ENCODE measurements at regions not wholly inside any gene's neighbourhood (a gene's known extent, or its start where the extent isn't known, plus 50 kb on each side); places are given as distances from the start of the nearest gene placed in this dataset.

- CTCF ChIA-PET, result no interaction called here
- no peak overlapping the region for H3K27ac ChIP-seq (ENCODE audit: control insufficient read depth, insufficient read depth)
- H3K9ac ChIP-seq (ENCODE audit: control insufficient read depth, insufficient read depth, low read length), result no peak overlapping the region
- no peak for DNase-seq (ENCODE audit: low read depth, low spot score)
- WGBS (ENCODE audit: insufficient coverage, insufficient replicate concordance, low lambda C conversion rate, missing lambda C conversion rate), result 19% methylated on average over 2 of the region's 2 CpGs
- no peak for FAIRE-seq
- no TSS peak for BruUV-seq (replicated peaks)
- in situ Hi-C loops (cut with MboI) (no loop called here), intact Hi-C loops (cut with micrococcal nuclease; ENCODE audit: unreplicated experiment) (no loop called here)
- no peak overlapping the region for H3K4me2 ChIP-seq (ENCODE audit: control insufficient read depth, insufficient read depth)
- no peak for TF ChIP-seq MTA3 (IDR thresholded peaks at IDR 0.05; ENCODE audit: borderline replicate concordance, low read length)
- no peak for TF ChIP-seq MAX (IDR thresholded peaks at IDR 0.05; ENCODE audit: low read depth, low read length)
- TF ChIP-seq IRF4 (IDR thresholded peaks at IDR 0.05; ENCODE audit: low read depth, low read length), result no peak
- TF ChIP-seq SP1 (IDR thresholded peaks at IDR 0.05; ENCODE audit: low read depth, low read length), result no peak
- TF ChIP-seq JUNB (IDR thresholded peaks at IDR 0.05), result no peak
- TF ChIP-seq POU2F2 (IDR thresholded peaks at IDR 0.05; ENCODE audit: borderline replicate concordance, low read depth, low read length), result no peak
- TF ChIP-seq ZBTB33 (IDR thresholded peaks at IDR 0.05), result no peak
- no peak for TF ChIP-seq ZNF274 (IDR thresholded peaks at IDR 0.05; ENCODE audit: insufficient read depth, insufficient read length)
- H3K4me3 ChIP-seq, result no peak overlapping the region
- no peaks in the 10 kb centered on the region for H3K79me2 ChIP-seq (ENCODE audit: control insufficient read depth, insufficient read depth, low read length)
- H3K9me3 ChIP-seq (replicated peaks; ENCODE audit: control insufficient read depth, insufficient read depth, low read length), result no peaks in the 10 kb centered on the region
- SMC1A ChIA-PET (ENCODE audit: uncharacterized antibody, unreplicated experiment), result interaction anchor here (0.7 kb wide), 1 partner anchor 909 kb away, joined by 4 read pairs; no protein-coding TSS in a partner anchor
- H3K4me1 ChIP-seq (ENCODE audit: control insufficient read depth, insufficient read depth, low read length), result no peaks in the 10 kb centered on the region
- no peak for ATAC-seq
- no peaks in the 10 kb centered on the region for H4K20me1 ChIP-seq (ENCODE audit: control insufficient read depth, insufficient read depth)
- no peak overlapping the region for H2AFZ ChIP-seq (ENCODE audit: control insufficient read depth, low read depth, low read length)
- no peaks in the 10 kb centered on the region for H3K36me3 ChIP-seq (ENCODE audit: control insufficient read depth in 2 of 2, insufficient read depth in 2 of 2, low read length in 1 of 2)
- RAD21 ChIA-PET (ENCODE audit: unreplicated experiment), result no interaction called here
- POLR2A ChIA-PET, result no interaction called here
- no peaks in the 10 kb centered on the region for H3K27me3 ChIP-seq (replicated peaks in 1 of 2; ENCODE audit: control insufficient read depth in 2 of 2, insufficient read depth in 2 of 2, low read length in 1 of 2)
These were observed 1588.9 kb upstream of the PCDH7 start for GRCh38 chr4:29131304-29131703.

Measured in GM12878 (cell line).